ENCODE measurements at regions not wholly inside any gene's neighbourhood (a gene's known extent, or its start where the extent isn't known, plus 50 kb on each side); places are given as distances from the start of the nearest gene placed in this dataset.
"Not testable (repeated sequence)": the region's sequence is repeated elsewhere in the genome, so short reads cannot be mapped to it uniquely, and the experiment has no call there.

GRCh38 chr6:58003417-58004167, 686.2 kb downstream of the PRIM2 start:
- H3K9me2 ChIP-seq (ENCODE audit: insufficient read depth); H3K9ac ChIP-seq (ENCODE audit: low read length); RAD21 ChIA-PET (ENCODE audit: low non-redundant PET in 1 of 2, low total read pairs in 2 of 2, uncharacterized antibody in 2 of 2, unreplicated experiment in 2 of 2); H3K4me3 ChIP-seq (replicated peaks in 1 of 2; ENCODE audit: low read depth in 1 of 2, low read length in 2 of 2); H3K4me2 ChIP-seq (ENCODE audit: low read length); CTCF ChIA-PET; H3K27ac ChIP-seq (ENCODE audit: low read depth, low read length); intact Hi-C loops (cut with micrococcal nuclease); POLR2A ChIA-PET; H3K27me3 ChIP-seq (ENCODE audit: insufficient read depth, low read length); H4K20me1 ChIP-seq (ENCODE audit: insufficient read depth); H3K79me2 ChIP-seq (ENCODE audit: insufficient read depth, low read length); H3K4me1 ChIP-seq (ENCODE audit: control insufficient read depth in 1 of 2, insufficient read depth in 2 of 2, low read length in 2 of 2); H3K9me3 ChIP-seq (ENCODE audit: control insufficient read depth in 1 of 2, insufficient read depth in 1 of 2, low read depth in 1 of 2, low read length in 2 of 2); H2AFZ ChIP-seq (ENCODE audit: low read depth, low read length, poor library complexity, severe bottlenecking); H3K36me3 ChIP-seq (ENCODE audit: control insufficient read depth in 1 of 2, insufficient read depth in 2 of 2, low read length in 2 of 2); BruUV-seq (replicated peaks): not testable (repeated sequence)
- DNase-seq (ENCODE audit: low read depth, low spot score): peak; percentile 6
- TF ChIP-seq CTCF (IDR thresholded peaks at IDR 0.05 in 2 of 3, conservative IDR thresholded peaks at IDR 0.05 in 1 of 3; ENCODE audit: borderline replicate concordance in 1 of 3, insufficient read depth in 1 of 3, low read depth in 2 of 3, low read length in 2 of 3): peak in 2 of 3 experiments; percentile 44 to 46; a peak in 3 of 6 replicates
- TF ChIP-seq RAD21 (IDR thresholded peaks at IDR 0.05; ENCODE audit: low read depth): peak; percentile 26; the same call in 1 of the 2 replicates
- ATAC-seq: peak; percentile 65; the same call in 1 of the 2 replicates

GRCh38 chr6:58007334-58008000, 690.0 kb downstream of the PRIM2 start:
- POLR2A ChIA-PET; H3K4me3 ChIP-seq (replicated peaks in 1 of 2; ENCODE audit: low read depth in 1 of 2, low read length in 2 of 2); H3K9me3 ChIP-seq (ENCODE audit: control insufficient read depth in 1 of 2, insufficient read depth in 1 of 2, low read depth in 1 of 2, low read length in 2 of 2); RAD21 ChIA-PET (ENCODE audit: low non-redundant PET in 1 of 2, low total read pairs in 2 of 2, uncharacterized antibody in 2 of 2, unreplicated experiment in 2 of 2); H3K9ac ChIP-seq (ENCODE audit: low read length); CTCF ChIA-PET; H3K27me3 ChIP-seq (ENCODE audit: insufficient read depth, low read length); H3K79me2 ChIP-seq (ENCODE audit: insufficient read depth, low read length); H3K36me3 ChIP-seq (ENCODE audit: control insufficient read depth in 1 of 2, insufficient read depth in 2 of 2, low read length in 2 of 2); H3K4me2 ChIP-seq (ENCODE audit: low read length); DNase-seq (ENCODE audit: low read depth, low spot score); H2AFZ ChIP-seq (ENCODE audit: low read depth, low read length, poor library complexity, severe bottlenecking); H3K27ac ChIP-seq (ENCODE audit: low read depth, low read length); H3K9me2 ChIP-seq (ENCODE audit: insufficient read depth); BruUV-seq (replicated peaks); H3K4me1 ChIP-seq (ENCODE audit: control insufficient read depth in 1 of 2, insufficient read depth in 2 of 2, low read length in 2 of 2); intact Hi-C loops (cut with micrococcal nuclease); H4K20me1 ChIP-seq (ENCODE audit: insufficient read depth); ATAC-seq: not testable (repeated sequence)

GRCh38 chr6:58008001-58008335, 690.5 kb downstream of the PRIM2 start:
- H2AFZ ChIP-seq (ENCODE audit: low read depth, low read length, poor library complexity, severe bottlenecking); H3K36me3 ChIP-seq (ENCODE audit: control insufficient read depth in 1 of 2, insufficient read depth in 2 of 2, low read length in 2 of 2); H3K4me1 ChIP-seq (ENCODE audit: control insufficient read depth in 1 of 2, insufficient read depth in 2 of 2, low read length in 2 of 2); POLR2A ChIA-PET; H3K9me2 ChIP-seq (ENCODE audit: insufficient read depth); H4K20me1 ChIP-seq (ENCODE audit: insufficient read depth); ATAC-seq; RAD21 ChIA-PET (ENCODE audit: low non-redundant PET in 1 of 2, low total read pairs in 2 of 2, uncharacterized antibody in 2 of 2, unreplicated experiment in 2 of 2); BruUV-seq (replicated peaks); H3K27me3 ChIP-seq (ENCODE audit: insufficient read depth, low read length); H3K4me3 ChIP-seq (replicated peaks in 1 of 2; ENCODE audit: low read depth in 1 of 2, low read length in 2 of 2); H3K4me2 ChIP-seq (ENCODE audit: low read length); H3K27ac ChIP-seq (ENCODE audit: low read depth, low read length); H3K79me2 ChIP-seq (ENCODE audit: insufficient read depth, low read length); H3K9me3 ChIP-seq (ENCODE audit: control insufficient read depth in 1 of 2, insufficient read depth in 1 of 2, low read depth in 1 of 2, low read length in 2 of 2); intact Hi-C loops (cut with micrococcal nuclease); DNase-seq (ENCODE audit: low read depth, low spot score); CTCF ChIA-PET; H3K9ac ChIP-seq (ENCODE audit: low read length): not testable (repeated sequence)
